NCI-H82 treated with DMSO at 0.1 percent for 48 hours (cell line): ENCODE measurements at regions not wholly inside any gene's neighbourhood (a gene's known extent, or its start where the extent isn't known, plus 50 kb on each side); places are given as distances from the start of the nearest gene placed in this dataset.
"Not testable (repeated sequence)": the region's sequence is repeated elsewhere in the genome, so short reads cannot be mapped to it uniquely, and the experiment has no call there.

ENCODE experiments used
- DNase-seq: peaks from one replicate; lab custom pipeline; 2025; ENCODE audit not compliant: unreplicated experiment; lab: John Stamatoyannopoulos, UW

- DNase-seq, result no peak
Measured at GRCh38 chr20:29296256-29297230, 1960.9 kb upstream of the DEFB115 start.

- no peak for DNase-seq
Measured at GRCh38 chr20:29297411-29298270, 1959.8 kb upstream of the DEFB115 start.

- no peak for DNase-seq
Measured at GRCh38 chr20:29298271-29298590, 1959.2 kb upstream of the DEFB115 start.

GRCh38 chr20:29298759-29299613 is 1958.5 kb upstream of the DEFB115 start:
- DNase-seq, result no peak

GRCh38 chr20:29299811-29300578 is 1957.5 kb upstream of the DEFB115 start:
- no peak for DNase-seq

- no peak for DNase-seq
Measured at GRCh38 chr20:29300579-29301551, 1956.6 kb upstream of the DEFB115 start.

- DNase-seq, result no peak
Measured at GRCh38 chr20:29301624-29302259, 1955.7 kb upstream of the DEFB115 start.

- DNase-seq, result no peak
Measured at GRCh38 chr20:29302979-29303644, 1954.4 kb upstream of the DEFB115 start.

- DNase-seq, result no peak
Measured at GRCh38 chr20:29306390-29307072, 1950.9 kb upstream of the DEFB115 start.

- not testable (repeated sequence) for DNase-seq
Measured at GRCh38 chr20:29307484-29307883, 1950.0 kb upstream of the DEFB115 start.

GRCh38 chr20:29308956-29309355 is 1948.5 kb upstream of the DEFB115 start:
- DNase-seq, result not testable (repeated sequence)

- DNase-seq, result not testable (repeated sequence)
Measured at GRCh38 chr20:29309481-29309880, 1948.0 kb upstream of the DEFB115 start.

- not testable (repeated sequence) for DNase-seq
Measured at GRCh38 chr20:29311046-29311445, 1946.4 kb upstream of the DEFB115 start.

- not testable (repeated sequence) for DNase-seq
Measured at GRCh38 chr20:29312679-29313078, 1944.8 kb upstream of the DEFB115 start.

GRCh38 chr20:29313481-29313880 is 1944.0 kb upstream of the DEFB115 start:
- DNase-seq, result no peak

- no peak for DNase-seq
Measured at GRCh38 chr20:29314294-29314693, 1943.2 kb upstream of the DEFB115 start.

GRCh38 chr20:29318871-29319461 is 1938.5 kb upstream of the DEFB115 start:
- no peak for DNase-seq
